H1 (cell line): ENCODE measurements at regions not wholly inside any gene's neighbourhood (a gene's known extent, or its start where the extent isn't known, plus 50 kb on each side); places are given as distances from the start of the nearest gene placed in this dataset.

Experiments
- CTCF ChIA-PET: fragments of 300-600 bp; sonication (Branson Sonifier 250); formaldehyde crosslinking; loops from one replicate; lab custom pipeline; 2021; ENCODE audit not compliant: partially characterized antibody; lab: Charles Lee
- POLR2A ChIA-PET: fragments of 300-600 bp; sonication (Branson Sonifier 250); formaldehyde crosslinking; loops from one replicate; lab custom pipeline; 2021; ENCODE audit warnings: inconsistent platforms; ENCODE audit not compliant: partially characterized antibody; lab: Charles Lee
- DNase-seq, 2 experiments: peaks; one replicate each; pipeline versions ENCODE4 v3.0.0 to v3.0.0-alpha.2; 2010 to 2022; ENCODE audit warnings: low spot score in 2 of 2, low read depth in 1 of 2, mixed read lengths in 1 of 2
- FAIRE-seq: peaks from 2 replicates; lab custom pipeline; 2011; peaks lifted over from hg19 to GRCh38; lab: Jason Lieb, UNC
- H2AFZ ChIP-seq: 2 replicates; pipeline ENCODE4 v1.8.1; 2012; ENCODE audit warnings: low read length, inconsistent platforms
- H2AK5ac ChIP-seq: 2 replicates; pipeline ENCODE4 v1.6.1; 2013; ENCODE audit warnings: low read depth, low read length
- H2BK120ac ChIP-seq: replicated peaks from 2 replicates; pipeline ENCODE3; 2013; ENCODE audit warnings: low read depth, low read length, inconsistent platforms
- H2BK12ac ChIP-seq: 2 replicates; pipeline ENCODE4 v1.6.1; 2013; ENCODE audit warnings: low read depth, low read length
- H2BK15ac ChIP-seq: 2 replicates; pipeline ENCODE4 v1.6.1; 2013; ENCODE audit warnings: low read length
- H2BK20ac ChIP-seq: 2 replicates; pipeline ENCODE4 v1.6.1; 2013; ENCODE audit warnings: low read length
- H2BK5ac ChIP-seq: 2 replicates; pipeline ENCODE4 v1.6.1; 2013; ENCODE audit warnings: low read depth, low read length
- H3K14ac ChIP-seq: 2 replicates; pipeline ENCODE4 v1.6.1; 2013; ENCODE audit warnings: inconsistent platforms; ENCODE audit not compliant: insufficient read length
- H3K18ac ChIP-seq: 2 replicates; pipeline ENCODE4 v1.6.1; 2013; ENCODE audit warnings: low read length; ENCODE audit errors: extremely low read depth
- H3K23ac ChIP-seq: 2 replicates; pipeline ENCODE4 v1.6.1; 2013; ENCODE audit warnings: inconsistent platforms; ENCODE audit not compliant: insufficient read length
- H3K23me2 ChIP-seq: 2 replicates; pipeline ENCODE4 v1.6.1; 2013; ENCODE audit warnings: low read depth, low read length
- H3K27ac ChIP-seq: 2 replicates; pipeline ENCODE4 v1.6.1; 2011; ENCODE audit warnings: low read depth, low read length, inconsistent platforms
- H3K27me3 ChIP-seq, 4 experiments: replicated peaks in 1 of 4; 1 replicate in 1 of 4; 2 replicates in 3 of 4; pipeline versions ENCODE4 v1.6.1 to v1.8.1; 2011 to 2013; ENCODE audit warnings: low read length in 3 of 4, mild to moderate bottlenecking in 3 of 4, inconsistent platforms in 2 of 4, mixed read lengths in 2 of 4, moderate library complexity in 1 of 4; ENCODE audit not compliant: control insufficient read depth in 3 of 4, insufficient read depth in 3 of 4; ENCODE audit errors: extremely low read depth in 1 of 4
- H3K36me3 ChIP-seq, 4 experiments: 2 replicates each; pipeline versions ENCODE4 v1.6.1 to v1.8.1; 2011 to 2013; ENCODE audit warnings: mild to moderate bottlenecking in 4 of 4, low read length in 3 of 4, moderate library complexity in 2 of 4, control low read depth in 1 of 4, inconsistent platforms in 1 of 4; ENCODE audit not compliant: insufficient read depth in 4 of 4, control insufficient read depth in 2 of 4
- H3K4ac ChIP-seq: replicated peaks from 2 replicates; pipeline ENCODE3; 2013; ENCODE audit warnings: low read length, low read depth, mixed read lengths, inconsistent platforms; ENCODE audit not compliant: insufficient read length
- H3K4me1 ChIP-seq, 4 experiments: replicated peaks in 1 of 4; 1 replicate in 1 of 4; 2 replicates in 3 of 4; pipeline versions ENCODE4 v1.6.1 to v1.8.1; 2011 to 2013; ENCODE audit warnings: low read length in 3 of 4, inconsistent platforms in 2 of 4, mixed read lengths in 1 of 4; ENCODE audit not compliant: insufficient read depth in 4 of 4, control insufficient read depth in 3 of 4
- H3K4me2 ChIP-seq, 2 experiments: 2 replicates each; pipeline versions ENCODE4 v1.6.1 to v1.8.1; 2011 to 2013; ENCODE audit warnings: low read depth in 2 of 2, low read length in 2 of 2, control low read depth in 1 of 2, inconsistent platforms in 1 of 2, mild to moderate bottlenecking in 1 of 2; ENCODE audit not compliant: insufficient read depth in 1 of 2
- H3K4me3 ChIP-seq, 4 experiments: fragments of 200-600, 300-600 bp in 1 of 4; sonication (generic), shearing (Covaris generic), sonication (Bioruptor Twin) in 1 of 4; 2 replicates each; pipeline versions ENCODE4 v1.5.1 to v1.8.1; 2011 to 2016; ENCODE audit warnings: low read length in 4 of 4, low read depth in 3 of 4, control low read depth in 2 of 4, inconsistent platforms in 2 of 4, mild to moderate bottlenecking in 2 of 4, mixed read lengths in 1 of 4, moderate library complexity in 1 of 4; ENCODE audit not compliant: insufficient read depth in 2 of 4; ENCODE audit errors: extremely low read depth in 1 of 4
- H3K56ac ChIP-seq: replicated peaks from 2 replicates; pipeline ENCODE3; 2013; ENCODE audit warnings: low read depth, mild to moderate bottlenecking, mixed read lengths, low read length, inconsistent platforms; ENCODE audit not compliant: insufficient read length
- H3K79me1 ChIP-seq: 2 replicates; pipeline ENCODE4 v1.6.1; 2013; ENCODE audit warnings: low read depth, low read length, control low read depth
- H3K79me2 ChIP-seq, 2 experiments: 2 replicates each; pipeline versions ENCODE4 v1.6.1 to v1.8.1; 2012 to 2013; ENCODE audit warnings: low read length in 2 of 2, mild to moderate bottlenecking in 2 of 2, inconsistent platforms in 1 of 2; ENCODE audit not compliant: insufficient read depth in 2 of 2, control insufficient read depth in 1 of 2
- H3K9ac ChIP-seq, 4 experiments: replicated peaks in 1 of 4; 1 replicate in 1 of 4; 2 replicates in 3 of 4; pipeline versions ENCODE4 v1.6.1 to v1.8.1; 2011 to 2013; ENCODE audit warnings: low read depth in 3 of 4, low read length in 3 of 4, control low read depth in 2 of 4, mild to moderate bottlenecking in 2 of 4, moderate library complexity in 2 of 4, inconsistent platforms in 1 of 4; ENCODE audit errors: extremely low read depth in 1 of 4
- H3K9me3 ChIP-seq, 2 experiments: 2 replicates each; pipeline versions ENCODE4 v1.6.1 to v1.8.1; 2012 to 2013; ENCODE audit warnings: mild to moderate bottlenecking in 2 of 2, moderate library complexity in 2 of 2, control low read depth in 1 of 2, inconsistent platforms in 1 of 2, low read depth in 1 of 2, low read length in 1 of 2, mixed read lengths in 1 of 2; ENCODE audit not compliant: insufficient read depth in 2 of 2
- H4K20me1 ChIP-seq, 2 experiments: replicated peaks in 1 of 2; 2 replicates each; pipeline versions ENCODE3 to v1.8.1; 2011 to 2013; ENCODE audit warnings: inconsistent platforms in 2 of 2, low read length in 2 of 2, mild to moderate bottlenecking in 1 of 2; ENCODE audit not compliant: insufficient read depth in 2 of 2, control insufficient read depth in 1 of 2
- H4K5ac ChIP-seq: 2 replicates; pipeline ENCODE4 v1.6.1; 2013; ENCODE audit warnings: low read length, low read depth, mixed read lengths, inconsistent platforms; ENCODE audit not compliant: insufficient read length
- H4K8ac ChIP-seq: 2 replicates; pipeline ENCODE4 v1.8.0; 2013; ENCODE audit warnings: mild to moderate bottlenecking, moderate library complexity, low read length, inconsistent platforms; ENCODE audit not compliant: insufficient read depth; ENCODE audit errors: extremely low read depth
- H4K91ac ChIP-seq: replicated peaks from 2 replicates; pipeline ENCODE3; 2013; ENCODE audit warnings: low read length, mixed read lengths, inconsistent platforms; ENCODE audit not compliant: insufficient read length
- SAP30 ChIP-seq: fragments of 300-600 bp; sonication (generic); IDR thresholded peaks from 2 replicates; pipeline ENCODE4 v1.7.1; 2012; ENCODE audit warnings: low read length, moderate library complexity, mild to moderate bottlenecking, inconsistent platforms; ENCODE audit not compliant: insufficient read depth, insufficient replicate concordance
- WGBS, 2 experiments: shearing (Covaris generic) in 1 of 2; methylation state at CpG; one replicate each; pipeline versions ENCODE4 v1.1.6 to v1.1.7; 2013 to 2015; ENCODE audit warnings: low lambda C conversion rate in 2 of 2, mixed read lengths in 2 of 2, inconsistent platforms in 1 of 2, low coverage in 1 of 2, missing lambda C conversion rate in 1 of 2; ENCODE audit not compliant: insufficient replicate concordance in 2 of 2, insufficient coverage in 1 of 2, insufficient read length in 1 of 2; ENCODE audit errors: extremely low coverage in 1 of 2, missing lambda C conversion rate in 1 of 2; 5-methylcytosine and 5-hydroxymethylcytosine counted together
- TF ChIP-seq, protein P1 (sequence below), 3 experiments: IDR thresholded peaks; 1 replicate in 2 of 3; 2 replicates in 1 of 3; pipeline versions ENCODE4 v1.5.1 to v1.6.1; 2011; ENCODE audit warnings: low read length in 3 of 3, mild to moderate bottlenecking in 3 of 3, inconsistent platforms in 2 of 3, low read depth in 1 of 3, moderate library complexity in 1 of 3; ENCODE audit not compliant: insufficient read depth in 1 of 3; ENCODE audit errors: control extremely low read depth in 1 of 3

DNA sequence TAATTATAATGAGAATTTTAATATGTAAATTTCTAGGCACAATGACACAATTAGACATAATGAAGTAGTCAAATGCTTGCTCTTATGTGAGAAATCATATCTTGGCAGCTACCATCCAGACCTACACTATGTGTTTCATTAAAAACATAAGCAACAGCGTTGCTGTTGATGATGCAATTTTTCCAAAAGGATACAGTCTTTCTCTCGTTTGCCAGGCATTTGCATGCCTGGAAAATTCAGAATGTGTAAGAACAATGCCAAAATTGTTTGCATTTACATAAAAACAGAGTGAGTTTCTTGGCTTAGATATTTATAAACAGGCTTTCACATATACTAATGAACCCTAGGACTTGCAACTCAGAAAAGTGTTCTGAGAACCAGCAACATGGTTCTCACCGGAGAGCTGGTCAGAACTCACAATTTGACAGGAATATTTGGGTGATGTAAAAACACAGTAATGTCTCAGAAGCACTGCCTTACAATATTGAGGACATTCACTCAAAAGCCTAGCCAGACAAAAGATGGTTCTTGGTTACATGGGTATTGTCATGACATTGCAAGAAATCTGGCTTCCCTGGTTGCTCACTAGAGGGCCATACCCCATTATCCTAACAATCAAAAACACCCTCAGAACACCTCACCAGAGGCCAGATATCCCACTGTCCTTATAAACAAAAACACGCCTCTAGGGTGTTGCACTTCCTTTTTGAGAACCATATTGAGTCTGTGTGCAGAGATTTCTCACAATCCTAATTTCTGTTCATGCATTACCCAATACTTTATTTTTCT is 1029.0 kb upstream of the AGA start:
- Histone ChIP-seq H3K27me3 (no peaks in the 10 kb centered on the region), H2BK15ac (no peak overlapping the region), H3K23me2 (no peaks in the 10 kb centered on the region), H3K56ac (no peak overlapping the region), H3K27ac (no peak overlapping the region), H3K14ac (no peak overlapping the region), H3K4me1 (peaks cover 0 to 3% (median 0%) of the 10 kb centered on the region in 4 experiments; a peak in 2 of 7 replicates), H3K9me3 (no peaks in the 10 kb centered on the region), H4K8ac (no peak overlapping the region), H4K91ac (no peak overlapping the region), H2BK5ac (no peak overlapping the region), H3K4me3 (no peak overlapping the region), H3K36me3 (no peaks in the 10 kb centered on the region), H3K9ac (no peak overlapping the region), H2BK12ac (no peak overlapping the region), H2AK5ac (no peak overlapping the region), H3K79me1 (no peaks in the 10 kb centered on the region), H3K18ac (no peak overlapping the region), H3K4ac (no peak overlapping the region), H4K5ac (no peak overlapping the region), H4K20me1 (no peaks in the 10 kb centered on the region), H2BK120ac (no peak overlapping the region), H3K79me2 (no peaks in the 10 kb centered on the region), H2AFZ (no peak overlapping the region; the same call in 1 of the 2 replicates), H3K23ac (no peak overlapping the region), H3K4me2 (no peak overlapping the region), H2BK20ac (no peak overlapping the region)
- WGBS, 2 experiments = 77% methylated on average over 4 of the region's 4 CpGs; no CpG with 5 or more reads in 1 of the 2 experiments
- CTCF ChIA-PET = no interaction called here
- DNase-seq (no peak), FAIRE-seq (no peak)
- POLR2A ChIA-PET = no interaction called here
- TF ChIP-seq, protein P1, sequence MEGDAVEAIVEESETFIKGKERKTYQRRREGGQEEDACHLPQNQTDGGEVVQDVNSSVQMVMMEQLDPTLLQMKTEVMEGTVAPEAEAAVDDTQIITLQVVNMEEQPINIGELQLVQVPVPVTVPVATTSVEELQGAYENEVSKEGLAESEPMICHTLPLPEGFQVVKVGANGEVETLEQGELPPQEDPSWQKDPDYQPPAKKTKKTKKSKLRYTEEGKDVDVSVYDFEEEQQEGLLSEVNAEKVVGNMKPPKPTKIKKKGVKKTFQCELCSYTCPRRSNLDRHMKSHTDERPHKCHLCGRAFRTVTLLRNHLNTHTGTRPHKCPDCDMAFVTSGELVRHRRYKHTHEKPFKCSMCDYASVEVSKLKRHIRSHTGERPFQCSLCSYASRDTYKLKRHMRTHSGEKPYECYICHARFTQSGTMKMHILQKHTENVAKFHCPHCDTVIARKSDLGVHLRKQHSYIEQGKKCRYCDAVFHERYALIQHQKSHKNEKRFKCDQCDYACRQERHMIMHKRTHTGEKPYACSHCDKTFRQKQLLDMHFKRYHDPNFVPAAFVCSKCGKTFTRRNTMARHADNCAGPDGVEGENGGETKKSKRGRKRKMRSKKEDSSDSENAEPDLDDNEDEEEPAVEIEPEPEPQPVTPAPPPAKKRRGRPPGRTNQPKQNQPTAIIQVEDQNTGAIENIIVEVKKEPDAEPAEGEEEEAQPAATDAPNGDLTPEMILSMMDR (IDR thresholded peaks at IDR 0.05; ENCODE audit: control extremely low read depth in 1 of 3, insufficient read depth in 1 of 3, low read depth in 1 of 3, low read length in 3 of 3) = peak in 1 of 3 experiments; percentile 24; a peak in 1 of 4 replicates
- TF ChIP-seq SAP30 = no peak
